HEK293T (cell line): ENCODE measurements at regions not wholly inside any gene's neighbourhood (a gene's known extent, or its start where the extent isn't known, plus 50 kb on each side); places are given as distances from the start of the nearest gene placed in this dataset.

Experiments used
- CTCF ChIA-PET: fragments of 350-600 bp; formaldehyde crosslinking; extraction: SDS; loops from one replicate; lab custom pipeline; 2021; ENCODE audit warnings: antibody characterized with exemption, inconsistent platforms; lab: Yijun Ruan, JAX
- POLR2A ChIA-PET: fragments of 350-600 bp; formaldehyde crosslinking; extraction: SDS; loops from one replicate; lab custom pipeline; 2020; ENCODE audit warnings: antibody characterized with exemption, inconsistent platforms; lab: Yijun Ruan, JAX
- DNase-seq: peaks from one replicate; pipeline ENCODE4 v3.0.0; 2012; ENCODE audit warnings: mixed read lengths; ENCODE audit errors: extremely low spot score
- ARNT ChIP-seq: fragments of 450-650 bp; IDR thresholded peaks from 2 replicates; pipeline ENCODE4 v1.6.1; 2017; ENCODE audit warnings: mild to moderate bottlenecking
- BHLHE40 ChIP-seq: fragments of 450-650 bp; IDR thresholded peaks from 2 replicates; pipeline ENCODE4 v1.6.1; 2016; ENCODE audit warnings: mild to moderate bottlenecking, moderate library complexity, borderline replicate concordance
- CTBP1 ChIP-seq: fragments of 450-650 bp; IDR thresholded peaks from 2 replicates; pipeline ENCODE4 v1.6.1; 2016; ENCODE audit warnings: borderline replicate concordance
- ELF4 ChIP-seq: fragments of 450-650 bp; IDR thresholded peaks from 2 replicates; pipeline ENCODE4 v1.6.1; 2017; ENCODE audit warnings: antibody characterized with exemption
- FOXA1 ChIP-seq: fragments of 450-650 bp; IDR thresholded peaks from 2 replicates; pipeline ENCODE4 v1.6.1; 2016; ENCODE audit warnings: mild to moderate bottlenecking
- FOXK2 ChIP-seq: fragments of 450-650 bp; IDR thresholded peaks from 2 replicates; pipeline ENCODE4 v1.6.1; 2016; ENCODE audit warnings: mild to moderate bottlenecking
- FOXM1 ChIP-seq: fragments of 450-650 bp; IDR thresholded peaks from 2 replicates; pipeline ENCODE4 v1.6.1; 2017; ENCODE audit warnings: mild to moderate bottlenecking, borderline replicate concordance
- HDGF ChIP-seq: fragments of 450-650 bp; IDR thresholded peaks from 2 replicates; pipeline ENCODE4 v1.6.1; 2017; ENCODE audit warnings: antibody characterized with exemption, borderline replicate concordance
- L3MBTL2 ChIP-seq: fragments of 450-650 bp; conservative IDR thresholded peaks from 2 replicates; pipeline ENCODE4 v1.6.1; 2016; ENCODE audit warnings: mild to moderate bottlenecking
- LEF1 ChIP-seq: fragments of 450-650 bp; IDR thresholded peaks from 2 replicates; pipeline ENCODE4 v1.6.1; 2017; ENCODE audit warnings: mild to moderate bottlenecking, borderline replicate concordance
- NFRKB ChIP-seq: fragments of 450-650 bp; IDR thresholded peaks from 2 replicates; pipeline ENCODE4 v1.6.1; 2016; ENCODE audit warnings: mild to moderate bottlenecking, moderate library complexity
- PKNOX1 ChIP-seq: fragments of 450-650 bp; IDR thresholded peaks from 2 replicates; pipeline ENCODE4 v1.6.1; 2016
- SP1 ChIP-seq: fragments of 450-650 bp; IDR thresholded peaks from 2 replicates; pipeline ENCODE4 v1.6.1; 2017
- SUZ12 ChIP-seq: fragments of 450-650 bp; IDR thresholded peaks from 2 replicates; pipeline ENCODE4 v1.6.1; 2016; ENCODE audit warnings: mild to moderate bottlenecking
- TARDBP ChIP-seq: fragments of 450-650 bp; IDR thresholded peaks from 2 replicates; pipeline ENCODE4 v1.6.1; 2016
- ZNF384 ChIP-seq: fragments of 450-650 bp; IDR thresholded peaks from 2 replicates; pipeline ENCODE4 v1.6.1; 2016

- DNase-seq: no peak
- ChIA-PET CTCF (interaction anchor here (0.6 kb wide), 1 partner anchor 257 kb away, joined by 3 read pairs; no protein-coding TSS in a partner anchor), POLR2A (no interaction called here)
- TF ChIP-seq BHLHE40: no peak
- TF ChIP-seq HDGF: no peak
- TF ChIP-seq FOXK2: no peak
- TF ChIP-seq L3MBTL2: no peak
- TF ChIP-seq LEF1: no peak
- TF ChIP-seq SP1: no peak
- TF ChIP-seq ZNF384: no peak
- TF ChIP-seq CTBP1: no peak
- no peak for TF ChIP-seq FOXA1
- TF ChIP-seq ELF4: no peak
- no peak for TF ChIP-seq ARNT
Observed at GRCh38 chr1:117770981-117771531, 158.4 kb downstream of the GDAP2 start.

GRCh38 chr1:117779364-117779763 lies 150.1 kb downstream of the GDAP2 start:
- TF ChIP-seq ELF4 (no peak), SP1 (no peak), SUZ12 (no peak), FOXA1 (no peak), ARNT (no peak)
- DNase-seq: no peak
- ChIA-PET CTCF (no interaction called here), POLR2A (no interaction called here)

DNA sequence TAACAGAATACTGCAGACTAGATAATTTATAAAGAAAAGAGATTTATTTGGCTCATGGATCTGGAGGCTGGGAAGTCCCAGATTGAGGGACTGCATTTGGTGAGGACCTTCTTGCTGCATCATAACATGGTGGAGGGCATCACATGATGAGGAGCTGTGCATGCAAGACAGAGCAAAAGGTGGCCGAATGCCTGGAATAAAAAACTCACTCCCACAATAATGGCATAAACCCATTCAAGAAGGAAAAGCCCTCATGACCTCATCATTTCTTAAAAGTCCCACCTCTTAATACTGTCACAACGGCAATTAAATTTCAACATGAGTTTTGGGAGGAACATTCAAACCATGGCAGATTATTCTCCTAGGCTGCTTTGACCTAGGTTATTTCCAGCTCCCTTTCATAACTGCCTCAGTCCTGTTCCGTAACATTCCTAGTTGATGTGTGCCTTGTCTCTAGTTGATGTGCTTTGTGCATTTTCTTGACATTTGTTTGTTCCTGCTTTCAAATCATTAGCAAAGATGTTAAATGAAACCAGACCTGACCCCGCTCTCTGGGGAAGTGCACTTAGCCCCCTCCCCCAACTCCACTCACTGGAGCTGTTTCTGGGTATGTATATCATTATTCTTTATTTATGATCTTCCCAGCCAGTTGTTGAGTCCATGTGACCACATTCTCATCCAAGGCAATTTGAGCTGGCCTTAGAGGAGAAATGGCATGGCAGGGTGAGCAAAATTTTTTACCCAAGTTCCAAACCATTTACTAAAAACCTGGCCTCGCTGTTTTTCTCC lies 148.5 kb downstream of the GDAP2 start:
- ChIA-PET CTCF (no interaction called here), POLR2A (no interaction called here)
- TF ChIP-seq LEF1: no peak
- no peak for TF ChIP-seq SP1
- no peak for TF ChIP-seq L3MBTL2
- TF ChIP-seq NFRKB: no peak
- TF ChIP-seq ARNT: no peak
- no peak for TF ChIP-seq SUZ12
- no peak for TF ChIP-seq PKNOX1
- no peak for TF ChIP-seq BHLHE40
- no peak for TF ChIP-seq FOXA1
- TF ChIP-seq FOXK2: no peak
- no peak for TF ChIP-seq TARDBP
- no peak for TF ChIP-seq CTBP1
- no peak for TF ChIP-seq HDGF
- TF ChIP-seq FOXM1: no peak
- TF ChIP-seq ELF4: no peak
- no peak for DNase-seq

DNA sequence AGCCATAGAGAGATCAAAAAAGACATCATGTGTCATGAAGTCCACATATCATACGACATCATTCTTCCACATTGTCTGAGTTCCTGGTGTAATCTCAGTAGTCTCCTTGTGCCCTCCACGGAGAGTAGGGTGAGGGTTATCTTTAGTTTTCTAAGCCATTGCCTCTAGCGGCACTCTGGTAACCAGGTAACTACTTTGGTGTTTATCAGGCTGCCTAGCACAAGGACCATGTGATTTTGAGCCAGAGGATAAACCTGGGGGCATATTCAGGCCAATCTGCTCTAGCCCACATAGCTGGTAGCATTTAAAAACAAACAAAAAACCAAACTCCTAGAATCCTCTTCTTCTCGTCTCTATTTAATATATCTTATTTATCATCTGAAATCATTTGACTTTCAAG lies 147.4 kb downstream of the GDAP2 start:
- ChIA-PET POLR2A (no interaction called here), CTCF (interaction anchor here (0.8 kb wide), 1 partner anchor 12 kb away, joined by 3 read pairs; no protein-coding TSS in a partner anchor)
- no peak for TF ChIP-seq SP1
- no peak for TF ChIP-seq HDGF
- TF ChIP-seq TARDBP: no peak
- no peak for TF ChIP-seq ARNT
- no peak for TF ChIP-seq L3MBTL2
- TF ChIP-seq FOXA1: no peak
- TF ChIP-seq SUZ12: no peak
- TF ChIP-seq LEF1: no peak
- no peak for TF ChIP-seq CTBP1
- no peak for TF ChIP-seq PKNOX1
- TF ChIP-seq ELF4: no peak
- no peak for TF ChIP-seq FOXK2
- TF ChIP-seq BHLHE40: no peak
- TF ChIP-seq NFRKB: no peak
- DNase-seq: no peak

DNA sequence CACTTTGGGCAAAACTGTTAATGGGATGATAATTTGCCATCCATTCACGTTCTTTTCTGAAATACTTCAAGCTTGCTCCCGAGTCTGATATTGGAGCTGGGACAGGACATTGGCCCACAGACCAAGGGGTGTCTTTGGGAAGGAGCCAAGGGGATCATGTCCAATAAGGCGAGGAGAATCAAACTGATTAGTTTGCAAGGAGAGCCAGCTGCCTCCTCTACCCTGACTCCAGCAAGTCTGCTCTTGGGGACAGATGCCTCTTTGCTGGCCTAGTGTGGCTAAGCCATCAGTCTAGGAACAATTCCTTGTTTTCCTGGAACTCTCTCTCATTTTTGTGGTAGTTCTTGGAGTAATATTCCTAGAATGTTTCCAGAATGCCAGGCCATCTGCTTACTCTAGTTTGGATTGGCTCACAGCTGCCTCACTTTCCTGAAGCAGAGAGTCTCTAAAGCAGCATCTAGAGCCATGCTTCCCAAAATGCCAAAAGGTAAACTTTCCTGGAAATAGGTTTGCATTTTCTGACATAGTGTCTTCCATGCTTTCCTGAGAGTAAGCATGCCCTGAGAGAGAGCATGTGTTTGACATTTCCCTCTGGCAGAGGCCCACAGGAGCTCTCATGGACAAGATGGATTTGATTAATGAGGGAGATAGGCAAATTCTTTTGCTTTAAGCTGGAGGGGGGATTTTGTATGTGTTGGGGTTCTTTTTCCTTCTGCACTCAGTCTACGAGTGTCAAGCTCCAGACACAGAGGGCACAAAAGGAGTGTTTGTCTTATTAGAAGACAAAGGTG lies 145.6 kb downstream of the GDAP2 start:
- CTCF ChIA-PET: no interaction called here
- POLR2A ChIA-PET: no interaction called here
- no peak for DNase-seq
- no peak for TF ChIP-seq PKNOX1
- no peak for TF ChIP-seq ARNT
- no peak for TF ChIP-seq CTBP1
- no peak for TF ChIP-seq L3MBTL2

GRCh38 chr1:117788014-117788413 lies 141.4 kb downstream of the GDAP2 start:
- TF ChIP-seq ELF4 (no peak), BHLHE40 (no peak), LEF1 (no peak), NFRKB (no peak), TARDBP (no peak), PKNOX1 (no peak), SUZ12 (no peak), SP1 (no peak)
- CTCF ChIA-PET: no interaction called here
- POLR2A ChIA-PET: no interaction called here
- DNase-seq: no peak
